IMR-90 (cell line): ENCODE measurements at regions not wholly inside any gene's neighbourhood (a gene's known extent, or its start where the extent isn't known, plus 50 kb on each side); places are given as distances from the start of the nearest gene placed in this dataset.

Experiments used
- ATAC-seq: fragments of 200-7000 bp; cut with Tn5 transposase; 2 replicates; pipeline ENCODE4 v1.9.1; 2020; ENCODE audit warnings: low read depth, mild to moderate bottlenecking, moderate library complexity
- BruUV-seq: library from RNA; stranded (reverse); fragments of 400-500 nt; replicated peaks from 2 replicates; lab custom pipeline; 2021; lab: Mats Ljungman, UMichigan
- CTCF ChIA-PET: fragments of 300-600 bp; formaldehyde crosslinking; extraction: SDS; loops from one replicate; lab custom pipeline; 2021; ENCODE audit warnings: antibody characterized with exemption; lab: Yijun Ruan, JAX
- POLR2A ChIA-PET: fragments of 300-600 bp; sonication (Branson Sonifier 250); formaldehyde crosslinking; loops from one replicate; lab custom pipeline; 2022; ENCODE audit warnings: antibody characterized with exemption; ENCODE audit not compliant: unreplicated experiment; lab: Charles Lee
- DNase-seq: peaks from one replicate; pipeline ENCODE4 v3.0.0; 2013
- H2AFZ ChIP-seq: replicated peaks from 2 replicates; pipeline ENCODE3; 2013; ENCODE audit warnings: low read length, mild to moderate bottlenecking; ENCODE audit not compliant: poor library complexity
- H2AK5ac ChIP-seq: 2 replicates; pipeline ENCODE4 v1.6.1; 2013; ENCODE audit warnings: low read depth, low read length, inconsistent platforms
- H2AK9ac ChIP-seq: replicated peaks from 2 replicates; pipeline ENCODE3; 2013; ENCODE audit warnings: mild to moderate bottlenecking, low read depth, low read length, moderate library complexity; ENCODE audit not compliant: poor library complexity
- H2BK120ac ChIP-seq: 2 replicates; pipeline ENCODE4 v1.6.1; 2013; ENCODE audit warnings: low read depth, low read length, inconsistent platforms
- H2BK15ac ChIP-seq: 3 replicates; pipeline ENCODE4 v1.6.1; 2013; ENCODE audit warnings: low read depth, low read length, inconsistent platforms
- H2BK20ac ChIP-seq: 2 replicates; pipeline ENCODE4 v1.6.1; 2013; ENCODE audit warnings: low read depth, mild to moderate bottlenecking, inconsistent platforms, low read length, moderate library complexity
- H2BK5ac ChIP-seq: 2 replicates; pipeline ENCODE4 v1.6.1; 2013; ENCODE audit warnings: mild to moderate bottlenecking, low read depth, low read length, inconsistent platforms; ENCODE audit not compliant: poor library complexity, severe bottlenecking
- H3K14ac ChIP-seq: replicated peaks from 2 replicates; pipeline ENCODE4 v1.6.1; 2013; ENCODE audit warnings: low read depth, low read length, inconsistent platforms
- H3K18ac ChIP-seq: 2 replicates; pipeline ENCODE4 v1.6.1; 2013; ENCODE audit warnings: low read depth, low read length, control low read depth
- H3K23ac ChIP-seq: 2 replicates; pipeline ENCODE4 v1.6.1; 2013; ENCODE audit warnings: low read depth, low read length, inconsistent platforms
- H3K27ac ChIP-seq: 2 replicates; pipeline ENCODE4 v1.5.1; 2013; ENCODE audit warnings: mild to moderate bottlenecking, control low read depth, low read length; ENCODE audit not compliant: insufficient read depth
- H3K27me3 ChIP-seq: 2 replicates; pipeline ENCODE4 v1.6.1; 2013; ENCODE audit warnings: low read length; ENCODE audit not compliant: control insufficient read depth, insufficient read depth
- H3K36me3 ChIP-seq: 2 replicates; pipeline ENCODE4 v1.6.1; 2013; ENCODE audit warnings: low read length, mixed read lengths; ENCODE audit not compliant: control insufficient read depth, insufficient read depth
- H3K4ac ChIP-seq: 2 replicates; pipeline ENCODE4 v1.6.1; 2013; ENCODE audit warnings: low read depth, low read length, inconsistent platforms
- H3K4me1 ChIP-seq: 2 replicates; pipeline ENCODE4 v1.6.1; 2013; ENCODE audit warnings: low read length, mixed read lengths; ENCODE audit not compliant: control insufficient read depth, insufficient read depth
- H3K4me2 ChIP-seq: 2 replicates; pipeline ENCODE4 v1.6.1; 2013; ENCODE audit warnings: low read depth, mild to moderate bottlenecking, control low read depth, low read length, moderate library complexity
- H3K4me3 ChIP-seq: 2 replicates; pipeline ENCODE4 v1.5.1; 2013; ENCODE audit warnings: low read depth, mild to moderate bottlenecking, control low read depth, low read length, moderate library complexity; ENCODE audit not compliant: insufficient read depth
- H3K56ac ChIP-seq: 2 replicates; pipeline ENCODE4 v1.6.1; 2013; ENCODE audit warnings: low read length, inconsistent platforms; ENCODE audit not compliant: insufficient read depth; ENCODE audit errors: extremely low read depth
- H3K79me1 ChIP-seq, 2 experiments: 2 replicates each; pipeline ENCODE4 v1.6.1; 2013; ENCODE audit warnings: low read length in 2 of 2, inconsistent platforms in 1 of 2, low read depth in 1 of 2
- H3K9ac ChIP-seq: 2 replicates; pipeline ENCODE4 v1.6.1; 2013; ENCODE audit warnings: low read depth, low read length, control low read depth
- H3K9me1 ChIP-seq: 2 replicates; pipeline ENCODE4 v1.6.1; 2013; ENCODE audit warnings: low read length, inconsistent platforms; ENCODE audit not compliant: insufficient read depth
- H3K9me3 ChIP-seq: 2 replicates; pipeline ENCODE4 v1.6.1; 2013; ENCODE audit warnings: low read length; ENCODE audit not compliant: control insufficient read depth, insufficient read depth
- H4K20me1 ChIP-seq: 2 replicates; pipeline ENCODE4 v1.6.1; 2013; ENCODE audit warnings: low read length, inconsistent platforms; ENCODE audit not compliant: insufficient read depth
- H4K5ac ChIP-seq: 2 replicates; pipeline ENCODE4 v1.6.1; 2013; ENCODE audit warnings: mild to moderate bottlenecking, low read depth, low read length, control low read depth
- H4K8ac ChIP-seq, 2 experiments: 2 replicates each; pipeline ENCODE4 v1.6.1; 2013; ENCODE audit warnings: low read depth in 2 of 2, low read length in 2 of 2, control low read depth in 1 of 2, inconsistent platforms in 1 of 2
- H4K91ac ChIP-seq: 2 replicates; pipeline ENCODE4 v1.6.1; 2013; ENCODE audit warnings: low read depth, low read length, inconsistent platforms; ENCODE audit not compliant: insufficient read depth
- BHLHE40 ChIP-seq: fragments of 150-350 bp; IDR thresholded peaks from 2 replicates; pipeline ENCODE4 v1.6.1; 2016; ENCODE audit warnings: mild to moderate bottlenecking, low read depth, low read length
- CEBPB ChIP-seq: IDR thresholded peaks from 2 replicates; pipeline ENCODE4 v1.6.1; 2012; ENCODE audit warnings: low read depth, low read length, improper control_type of control experiment
- CHD1 ChIP-seq: IDR thresholded peaks from 2 replicates; pipeline ENCODE4 v1.6.1; 2012; ENCODE audit warnings: low read depth, low read length, improper control_type of control experiment
- CTCF ChIP-seq: conservative IDR thresholded peaks from 2 replicates; pipeline ENCODE4 v1.5.1; 2012; ENCODE audit warnings: mild to moderate bottlenecking, low read depth, low read length, improper control_type of control experiment
- ELK1 ChIP-seq: fragments of 150-350 bp; IDR thresholded peaks from 2 replicates; pipeline ENCODE4 v1.6.1; 2016; ENCODE audit warnings: low read depth, mild to moderate bottlenecking, low read length, moderate library complexity, borderline replicate concordance
- FOS ChIP-seq: fragments of 150-350 bp; IDR thresholded peaks from 2 replicates; pipeline ENCODE4 v1.6.1; 2016; ENCODE audit warnings: low read depth, low read length
- MAFK ChIP-seq: IDR thresholded peaks from 2 replicates; pipeline ENCODE4 v1.6.1; 2012; ENCODE audit warnings: low read depth, low read length, improper control_type of control experiment
- MAZ ChIP-seq: IDR thresholded peaks from 2 replicates; pipeline ENCODE4 v1.6.1; 2012; ENCODE audit warnings: low read depth, mild to moderate bottlenecking, low read length, improper control_type of control experiment, moderate library complexity, borderline replicate concordance
- MXI1 ChIP-seq: IDR thresholded peaks from 2 replicates; pipeline ENCODE4 v1.6.1; 2012; ENCODE audit warnings: low read depth, mild to moderate bottlenecking, low read length, moderate library complexity, borderline replicate concordance
- NFE2L2 ChIP-seq: fragments of 150-350 bp; IDR thresholded peaks from 2 replicates; pipeline ENCODE4 v1.6.1; 2016; ENCODE audit warnings: low read depth, mild to moderate bottlenecking, low read length
- POLR2A ChIP-seq: IDR thresholded peaks from 2 replicates; pipeline ENCODE4 v1.6.1; 2012; ENCODE audit warnings: mild to moderate bottlenecking, low read depth, low read length
- RAD21 ChIP-seq: IDR thresholded peaks from 2 replicates; pipeline ENCODE4 v1.6.1; 2012; ENCODE audit warnings: low read length, improper control_type of control experiment
- RCOR1 ChIP-seq: IDR thresholded peaks from 2 replicates; pipeline ENCODE4 v1.6.1; 2012; ENCODE audit warnings: mild to moderate bottlenecking, low read length, improper control_type of control experiment; ENCODE audit not compliant: insufficient replicate concordance
- RFX5 ChIP-seq: IDR thresholded peaks from 2 replicates; pipeline ENCODE4 v1.8.0; 2012; ENCODE audit warnings: low read depth, mild to moderate bottlenecking, low read length, moderate library complexity
- SMC3 ChIP-seq: fragments of 150-350 bp; IDR thresholded peaks from 2 replicates; pipeline ENCODE4 v1.6.1; 2016; ENCODE audit warnings: low read depth, mild to moderate bottlenecking, antibody characterized with exemption, low read length, moderate library complexity
- WGBS, 2 experiments: methylation state at CpG; one replicate each; pipeline versions ENCODE4 v1.1.5 to v1.1.7; 2013; ENCODE audit warnings: missing lambda C conversion rate in 2 of 2; ENCODE audit not compliant: insufficient read length in 1 of 2; ENCODE audit errors: extremely low coverage in 2 of 2; 5-methylcytosine and 5-hydroxymethylcytosine counted together
- dilution Hi-C: fragments of 300-500 bp; cut with HindIII; formaldehyde crosslinking; loops from one replicate; pipeline ENCODE4 v1.14.3; 2018; ENCODE audit warnings: low sequenced_read_pairs; ENCODE audit not compliant: unreplicated experiment
- in situ Hi-C: fragments of 300-500 bp; cut with MboI; formaldehyde crosslinking; loops from 3 replicates; pipeline ENCODE4 v1.14.3; 2019; ENCODE audit warnings: low sequenced_read_pairs, inconsistent platforms, mixed read lengths
- intact Hi-C: fragments of 100-400 bp; cut with micrococcal nuclease; formaldehyde crosslinking; loops from 2 replicates; pipeline ENCODE4 v1.10.0; 2022
- TF ChIP-seq, protein P1 (sequence below): fragments of 150-350 bp; IDR thresholded peaks from 2 replicates; pipeline ENCODE4 v1.6.1; 2017; ENCODE audit warnings: mild to moderate bottlenecking, antibody characterized with exemption, low read length, low read depth

GRCh38 chr10:117651121-117651520 is 108.6 kb downstream of the EMX2 start:
- TF ChIP-seq RAD21 (no peak), POLR2A (no peak), RCOR1 (no peak), RFX5 (no peak), MXI1 (no peak), BHLHE40 (no peak), NFE2L2 (no peak), CEBPB (no peak), SMC3 (no peak), ELK1 (no peak), CHD1 (no peak), FOS (no peak), MAFK (no peak), MAZ (no peak), CTCF (no peak)
- TF ChIP-seq, protein P1, sequence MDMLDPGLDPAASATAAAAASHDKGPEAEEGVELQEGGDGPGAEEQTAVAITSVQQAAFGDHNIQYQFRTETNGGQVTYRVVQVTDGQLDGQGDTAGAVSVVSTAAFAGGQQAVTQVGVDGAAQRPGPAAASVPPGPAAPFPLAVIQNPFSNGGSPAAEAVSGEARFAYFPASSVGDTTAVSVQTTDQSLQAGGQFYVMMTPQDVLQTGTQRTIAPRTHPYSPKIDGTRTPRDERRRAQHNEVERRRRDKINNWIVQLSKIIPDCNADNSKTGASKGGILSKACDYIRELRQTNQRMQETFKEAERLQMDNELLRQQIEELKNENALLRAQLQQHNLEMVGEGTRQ: no peak
- DNase-seq (no peak), ATAC-seq (no peak)
- Histone ChIP-seq H4K91ac (no peak overlapping the region), H3K9me1 (no peaks in the 10 kb centered on the region), H3K14ac (no peak overlapping the region), H3K4ac (no peak overlapping the region), H2BK15ac (no peak overlapping the region), H2AFZ (no peak overlapping the region), H3K56ac (no peak overlapping the region), H3K9me3 (peaks cover 12% of the 10 kb centered on the region), H3K36me3 (no peaks in the 10 kb centered on the region), H3K9ac (no peak overlapping the region), H3K27me3 (no peaks in the 10 kb centered on the region), H2AK5ac (no peak overlapping the region), H2BK5ac (no peak overlapping the region), H4K8ac (no peak overlapping the region), H3K18ac (no peak overlapping the region), H2AK9ac (no peak overlapping the region), H4K5ac (no peak overlapping the region), H2BK20ac (no peak overlapping the region), H4K20me1 (no peaks in the 10 kb centered on the region), H3K4me3 (no peak overlapping the region), H3K4me2 (no peak overlapping the region), H3K23ac (no peak overlapping the region), H3K27ac (no peak overlapping the region), H3K79me1 (no peaks in the 10 kb centered on the region), H2BK120ac (no peak overlapping the region), H3K4me1 (no peaks in the 10 kb centered on the region)
- in situ Hi-C loops: no loop called here
- 60% methylated on average over 1 of the region's 5 CpGs; no CpG with 5 or more reads in 1 of the 2 experiments for WGBS, 2 experiments
- no TSS peak for BruUV-seq
- CTCF ChIA-PET: no interaction called here
- intact Hi-C loops: no loop called here
- POLR2A ChIA-PET: no interaction called here
- dilution Hi-C loops: no loop called here
